ENCODE measurements at regions not wholly inside any gene's neighbourhood (a gene's known extent, or its start where the extent isn't known, plus 50 kb on each side); places are given as distances from the start of the nearest gene placed in this dataset.
"Not testable (repeated sequence)": the region's sequence is repeated elsewhere in the genome, so short reads cannot be mapped to it uniquely, and the experiment has no call there.

GRCh38 chr6:144469144-144469575 lies 184.0 kb downstream of the UTRN start (continued):
- TF ChIP-seq EGR1 (IDR thresholded peaks at IDR 0.05; ENCODE audit: borderline replicate concordance, low read depth, low read length) = no peak
- no peak for TF ChIP-seq BCL11A (IDR thresholded peaks at IDR 0.05; ENCODE audit: low read depth in 2 of 2, low read length in 2 of 2)
- TF ChIP-seq CTBP2 (IDR thresholded peaks at IDR 0.05; ENCODE audit: borderline replicate concordance, insufficient read depth, insufficient read length, low read length) = no peak
- TF ChIP-seq CBX8 (IDR thresholded peaks at IDR 0.05; ENCODE audit: borderline replicate concordance, low read depth, low read length) = no peak
- no peak for TF ChIP-seq CBX5 (IDR thresholded peaks at IDR 0.05; ENCODE audit: low read depth, low read length)

DNA sequence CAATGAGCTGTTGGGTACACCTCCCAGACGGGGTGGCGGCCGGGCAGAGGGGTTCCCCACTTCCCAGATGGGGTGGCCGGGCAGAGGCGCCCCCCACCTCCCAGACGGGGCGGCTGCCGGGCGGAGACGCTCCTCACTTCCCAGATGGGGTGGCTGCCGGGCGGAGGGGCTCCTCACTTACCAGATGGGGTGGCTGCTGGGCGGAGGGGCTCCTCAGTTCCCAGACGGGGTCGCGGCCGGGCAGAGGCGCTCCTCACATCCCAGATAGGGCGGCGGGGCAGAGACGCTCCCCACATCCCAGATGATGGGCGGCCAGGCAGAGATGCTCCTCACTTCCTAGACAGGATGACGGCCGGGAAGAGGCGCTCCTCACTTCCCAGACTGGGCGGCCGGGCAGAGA lies 185.1 kb downstream of the UTRN start:
- H3K27me3 ChIP-seq (replicated peaks in 1 of 4; ENCODE audit: control insufficient read depth in 3 of 4, extremely low read depth in 1 of 4, insufficient read depth in 3 of 4, low read length in 3 of 4); H3K4me3 ChIP-seq (ENCODE audit: extremely low read depth in 1 of 4, insufficient read depth in 2 of 4, low read depth in 3 of 4, low read length in 4 of 4); H2BK12ac ChIP-seq (ENCODE audit: low read depth, low read length); H4K5ac ChIP-seq (ENCODE audit: insufficient read length, low read depth, low read length); H2BK120ac ChIP-seq (replicated peaks; ENCODE audit: low read depth, low read length); H2AFZ ChIP-seq (ENCODE audit: low read length); CTCF ChIA-PET (ENCODE audit: partially characterized antibody); POLR2A ChIA-PET (ENCODE audit: partially characterized antibody); H2BK5ac ChIP-seq (ENCODE audit: low read depth, low read length); H2AK5ac ChIP-seq (ENCODE audit: low read depth, low read length); FAIRE-seq; H4K91ac ChIP-seq (replicated peaks; ENCODE audit: insufficient read length, low read length); DNase-seq (ENCODE audit: low read depth in 1 of 2, low spot score in 2 of 2); H3K79me1 ChIP-seq (ENCODE audit: low read depth, low read length); H3K79me2 ChIP-seq (ENCODE audit: control insufficient read depth in 1 of 2, insufficient read depth in 2 of 2, low read length in 2 of 2); H3K4me1 ChIP-seq (replicated peaks in 1 of 4; ENCODE audit: control insufficient read depth in 3 of 4, insufficient read depth in 4 of 4, low read length in 3 of 4); H3K18ac ChIP-seq (ENCODE audit: extremely low read depth, low read length); H3K4me2 ChIP-seq (ENCODE audit: insufficient read depth in 1 of 2, low read depth in 2 of 2, low read length in 2 of 2); H4K20me1 ChIP-seq (replicated peaks in 1 of 2; ENCODE audit: control insufficient read depth in 1 of 2, insufficient read depth in 2 of 2, low read length in 2 of 2); H2BK20ac ChIP-seq (ENCODE audit: low read length); H3K4ac ChIP-seq (replicated peaks; ENCODE audit: insufficient read length, low read depth, low read length); H4K8ac ChIP-seq (ENCODE audit: extremely low read depth, insufficient read depth, low read length); H3K56ac ChIP-seq (replicated peaks; ENCODE audit: insufficient read length, low read depth, low read length); H3K23ac ChIP-seq (ENCODE audit: insufficient read length); H3K27ac ChIP-seq (ENCODE audit: low read depth, low read length); H3K9ac ChIP-seq (replicated peaks in 1 of 4; ENCODE audit: extremely low read depth in 1 of 4, low read depth in 3 of 4, low read length in 3 of 4); H3K14ac ChIP-seq (ENCODE audit: insufficient read length); H3K23me2 ChIP-seq (ENCODE audit: low read depth, low read length); H2BK15ac ChIP-seq (ENCODE audit: low read length): not testable (repeated sequence)
- Histone ChIP-seq H3K36me3 (ENCODE audit: control insufficient read depth in 2 of 4, insufficient read depth in 4 of 4, low read length in 3 of 4) (peaks cover 0 to 24% (median 11%) of the 10 kb centered on the region in 4 experiments; a peak in 3 of 8 replicates), H3K9me3 (ENCODE audit: insufficient read depth in 2 of 2, low read depth in 1 of 2, low read length in 1 of 2) (peaks cover 3 to 14% of the 10 kb centered on the region in 2 experiments; a peak in 3 of 4 replicates)
- 95% methylated on average over 15 of the region's 27 CpGs; no CpG with 5 or more reads in 1 of the 2 experiments for WGBS, 2 experiments (ENCODE audit: extremely low coverage in 1 of 2, insufficient coverage in 1 of 2, insufficient read length in 1 of 2, insufficient replicate concordance in 2 of 2, low coverage in 1 of 2, low lambda C conversion rate in 2 of 2, missing lambda C conversion rate in 1 of 2)

All from H1 (cell line).